Endodermal cell (in vitro differentiated cells): ENCODE measurements at regions not wholly inside any gene's neighbourhood (a gene's known extent, or its start where the extent isn't known, plus 50 kb on each side); places are given as distances from the start of the nearest gene placed in this dataset.

Experiments
- DNase-seq: peaks from one replicate; pipeline ENCODE4 v3.0.0-alpha.2; 2017
- H3K27ac ChIP-seq: 2 replicates; pipeline ENCODE4 v1.5.1; 2013; ENCODE audit warnings: mild to moderate bottlenecking, low read depth, low read length, moderate library complexity
- H3K27me3 ChIP-seq: 2 replicates; pipeline ENCODE4 v1.6.1; 2013; ENCODE audit warnings: mild to moderate bottlenecking, low read length, moderate library complexity; ENCODE audit not compliant: insufficient read depth, control insufficient read depth, poor library complexity, severe bottlenecking
- H3K36me3 ChIP-seq: 2 replicates; pipeline ENCODE4 v1.7.0; 2013; ENCODE audit warnings: mild to moderate bottlenecking, low read length, moderate library complexity; ENCODE audit not compliant: control insufficient read depth, insufficient read depth
- H3K4me1 ChIP-seq: one replicate; pipeline ENCODE4 v1.7.0; 2013; ENCODE audit warnings: low read length; ENCODE audit not compliant: control insufficient read depth, insufficient read depth
- H3K4me3 ChIP-seq: 2 replicates; pipeline ENCODE4 v1.5.1; 2013; ENCODE audit warnings: mild to moderate bottlenecking, low read length, moderate library complexity
- H3K9ac ChIP-seq: 2 replicates; pipeline ENCODE4 v1.6.1; 2013; ENCODE audit warnings: mild to moderate bottlenecking, low read length, moderate library complexity; ENCODE audit not compliant: poor library complexity, severe bottlenecking; ENCODE audit errors: extremely low read depth
- H3K9me3 ChIP-seq: 2 replicates; pipeline ENCODE4 v1.6.1; 2013; ENCODE audit warnings: mild to moderate bottlenecking, low read length, moderate library complexity; ENCODE audit not compliant: control insufficient read depth
- H3K27ac Mint-ChIP-seq: 2 replicates; pipeline ENCODE4 v1.8.0; 2020; ENCODE audit warnings: mixed read lengths
- H3K27me3 Mint-ChIP-seq: 2 replicates; pipeline ENCODE4 v1.8.0; 2021; ENCODE audit warnings: mild to moderate bottlenecking, mixed read lengths; ENCODE audit not compliant: insufficient read depth
- H3K36me3 Mint-ChIP-seq: 2 replicates; pipeline ENCODE4 v1.8.0; 2020; ENCODE audit warnings: low read depth, mixed read lengths
- H3K4me1 Mint-ChIP-seq: 2 replicates; pipeline ENCODE4 v1.8.0; 2020; ENCODE audit warnings: mixed read lengths
- H3K4me3 Mint-ChIP-seq: 2 replicates; pipeline ENCODE4 v1.8.0; 2020; ENCODE audit warnings: mild to moderate bottlenecking, moderate library complexity, mixed read lengths
- H3K9me3 Mint-ChIP-seq: 2 replicates; pipeline ENCODE4 v1.8.0; 2020; ENCODE audit warnings: mild to moderate bottlenecking, mixed read lengths
- WGBS, 2 experiments: methylation state at CpG; one replicate each; pipeline versions ENCODE4 v1.1.5 to v1.1.7; 2013; ENCODE audit warnings: missing lambda C conversion rate in 2 of 2, mixed read lengths in 1 of 2; ENCODE audit not compliant: insufficient coverage in 1 of 2, insufficient read length in 1 of 2; 5-methylcytosine and 5-hydroxymethylcytosine counted together
- TF ChIP-seq, protein P1 (sequence below): fragments of 200-600 bp; sonication (generic); conservative IDR thresholded peaks from 2 replicates; pipeline ENCODE4 v1.5.0; 2021; ENCODE audit warnings: antibody characterized with exemption, mild to moderate bottlenecking

DNA sequence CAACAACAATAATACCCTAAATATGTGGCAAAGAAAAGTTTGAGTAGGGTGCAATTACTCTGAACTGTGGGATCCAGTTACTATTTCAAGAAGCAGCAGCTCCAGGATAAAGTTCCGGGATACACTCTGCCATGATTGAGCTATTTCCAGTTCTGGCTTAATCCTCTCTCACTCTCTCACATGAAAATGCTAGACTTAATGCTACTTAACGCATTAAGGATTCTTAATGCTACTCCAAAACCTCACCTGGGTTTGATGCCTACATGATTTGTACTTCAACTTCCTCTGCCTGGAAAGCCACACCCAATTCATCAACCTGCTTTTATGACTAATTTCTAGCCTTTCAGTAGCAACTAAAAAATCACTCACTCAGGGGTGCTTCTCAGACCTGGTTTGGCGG lies 151.1 kb upstream of the HNMT start:
- Mint-ChIP-seq H3K27me3 (no peaks in the 10 kb centered on the region), H3K4me3 (no peak overlapping the region), H3K4me1 (no peaks in the 10 kb centered on the region), H3K9me3 (peaks cover 6% of the 10 kb centered on the region), H3K27ac (no peak overlapping the region), H3K36me3 (no peaks in the 10 kb centered on the region)
- no peak overlapping the region for H3K27ac ChIP-seq
- TF ChIP-seq, protein P1, sequence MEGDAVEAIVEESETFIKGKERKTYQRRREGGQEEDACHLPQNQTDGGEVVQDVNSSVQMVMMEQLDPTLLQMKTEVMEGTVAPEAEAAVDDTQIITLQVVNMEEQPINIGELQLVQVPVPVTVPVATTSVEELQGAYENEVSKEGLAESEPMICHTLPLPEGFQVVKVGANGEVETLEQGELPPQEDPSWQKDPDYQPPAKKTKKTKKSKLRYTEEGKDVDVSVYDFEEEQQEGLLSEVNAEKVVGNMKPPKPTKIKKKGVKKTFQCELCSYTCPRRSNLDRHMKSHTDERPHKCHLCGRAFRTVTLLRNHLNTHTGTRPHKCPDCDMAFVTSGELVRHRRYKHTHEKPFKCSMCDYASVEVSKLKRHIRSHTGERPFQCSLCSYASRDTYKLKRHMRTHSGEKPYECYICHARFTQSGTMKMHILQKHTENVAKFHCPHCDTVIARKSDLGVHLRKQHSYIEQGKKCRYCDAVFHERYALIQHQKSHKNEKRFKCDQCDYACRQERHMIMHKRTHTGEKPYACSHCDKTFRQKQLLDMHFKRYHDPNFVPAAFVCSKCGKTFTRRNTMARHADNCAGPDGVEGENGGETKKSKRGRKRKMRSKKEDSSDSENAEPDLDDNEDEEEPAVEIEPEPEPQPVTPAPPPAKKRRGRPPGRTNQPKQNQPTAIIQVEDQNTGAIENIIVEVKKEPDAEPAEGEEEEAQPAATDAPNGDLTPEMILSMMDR: no peak
- no peak overlapping the region for H3K4me3 ChIP-seq
- H3K4me1 ChIP-seq: no peaks in the 10 kb centered on the region
- no peak overlapping the region for H3K9ac ChIP-seq
- no peaks in the 10 kb centered on the region for H3K9me3 ChIP-seq
- no peaks in the 10 kb centered on the region for H3K36me3 ChIP-seq
- no peak for DNase-seq
- 90 to 92% methylated on average over 3 of the region's 3 CpGs for WGBS, 2 experiments
- H3K27me3 ChIP-seq: no peaks in the 10 kb centered on the region

DNA sequence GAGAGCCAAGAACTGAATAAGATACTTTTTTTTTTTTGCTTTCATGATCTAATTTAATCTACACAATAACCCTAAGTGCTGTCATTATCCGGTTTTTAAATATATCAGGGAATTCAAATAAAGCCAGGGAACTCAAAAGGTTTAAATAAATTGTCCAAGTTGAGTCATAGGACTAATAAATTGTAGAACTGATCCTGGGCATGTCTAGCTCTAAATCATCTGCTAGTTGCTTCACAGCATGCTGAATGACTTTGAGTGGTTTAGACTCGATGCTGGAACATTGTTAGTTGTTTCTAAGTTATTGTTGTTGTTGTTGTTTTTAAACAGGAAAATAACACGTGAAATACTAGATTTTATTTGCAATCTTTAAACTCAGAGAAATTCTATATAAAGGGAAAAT lies 147.2 kb upstream of the HNMT start:
- H3K27ac ChIP-seq: no peak overlapping the region
- WGBS, 2 experiments: 93% methylated on average over 2 of the region's 3 CpGs; no CpG with 5 or more reads in 1 of the 2 experiments
- H3K4me1 Mint-ChIP-seq: no peaks in the 10 kb centered on the region
- H3K4me1 ChIP-seq: no peaks in the 10 kb centered on the region
- no peaks in the 10 kb centered on the region for H3K36me3 ChIP-seq
- H3K27me3 ChIP-seq: no peaks in the 10 kb centered on the region
- no peak for DNase-seq
- no peaks in the 10 kb centered on the region for H3K27me3 Mint-ChIP-seq
- H3K9ac ChIP-seq: no peak overlapping the region
- no peaks in the 10 kb centered on the region for H3K9me3 Mint-ChIP-seq
- H3K9me3 ChIP-seq: no peaks in the 10 kb centered on the region
- TF ChIP-seq, protein P1: no peak
- no peak overlapping the region for H3K27ac Mint-ChIP-seq
- no peak overlapping the region for H3K4me3 Mint-ChIP-seq
- no peak overlapping the region for H3K4me3 ChIP-seq
- no peaks in the 10 kb centered on the region for H3K36me3 Mint-ChIP-seq

DNA sequence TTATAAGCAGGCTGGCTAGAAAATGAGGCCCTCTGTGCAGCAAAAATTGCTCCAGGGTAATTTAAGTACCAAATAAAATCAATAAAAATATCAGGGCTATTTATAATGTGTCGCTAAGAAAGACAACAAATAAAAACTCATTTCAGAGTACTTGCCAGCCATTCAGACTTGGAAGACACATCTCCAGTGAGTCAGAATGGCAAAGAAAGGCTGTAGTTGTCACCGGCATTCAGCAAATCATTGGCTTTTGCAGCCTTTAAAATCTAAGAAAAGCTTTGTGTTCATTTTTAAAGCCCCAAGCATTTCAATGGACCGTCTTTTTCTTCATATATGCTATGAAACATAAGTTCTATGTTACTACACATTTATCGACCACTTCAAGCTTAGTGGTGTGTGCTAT lies 141.1 kb upstream of the HNMT start:
- H3K9me3 Mint-ChIP-seq: no peaks in the 10 kb centered on the region
- TF ChIP-seq, protein P1: no peak
- Histone ChIP-seq H3K36me3 (no peaks in the 10 kb centered on the region), H3K27me3 (no peaks in the 10 kb centered on the region), H3K27ac (no peak overlapping the region), H3K4me1 (peaks cover 2% of the 10 kb centered on the region), H3K9ac (no peak overlapping the region), H3K9me3 (no peaks in the 10 kb centered on the region), H3K4me3 (no peak overlapping the region)
- WGBS, 2 experiments: 92 to 100% methylated on average over 1 to 3 of the region's 4 CpGs
- H3K36me3 Mint-ChIP-seq: no peaks in the 10 kb centered on the region
- H3K4me3 Mint-ChIP-seq: no peak overlapping the region
- peaks cover 13% of the 10 kb centered on the region for H3K4me1 Mint-ChIP-seq
- DNase-seq: no peak
- H3K27ac Mint-ChIP-seq: no peak overlapping the region
- no peaks in the 10 kb centered on the region for H3K27me3 Mint-ChIP-seq
